NB4 (cell line): ENCODE measurements at regions not wholly inside any gene's neighbourhood (a gene's known extent, or its start where the extent isn't known, plus 50 kb on each side); places are given as distances from the start of the nearest gene placed in this dataset.

Experiments
- DNase-seq: peaks from one replicate; pipeline ENCODE4 v3.0.0; 2010; ENCODE audit warnings: low read depth
- H3K4me3 ChIP-seq: one replicate; pipeline ENCODE4 v1.5.1; 2011; ENCODE audit warnings: mild to moderate bottlenecking, low read depth, low read length, moderate library complexity
- MYC ChIP-seq: IDR thresholded peaks from 2 replicates; pipeline ENCODE4 v1.6.1; 2011; ENCODE audit warnings: low read depth, low read length
- POLR2A ChIP-seq: IDR thresholded peaks from 2 replicates; pipeline ENCODE4 v1.6.1; 2011; ENCODE audit warnings: mild to moderate bottlenecking; ENCODE audit not compliant: insufficient read length; ENCODE audit errors: extremely low read depth
- TF ChIP-seq, protein P1 (sequence below): IDR thresholded peaks from 2 replicates; pipeline ENCODE4 v1.6.1; 2011; ENCODE audit warnings: low read depth, low read length
- TF ChIP-seq, protein P2 (sequence below): IDR thresholded peaks from one replicate; pipeline ENCODE4 v1.5.1; 2012; ENCODE audit warnings: low read depth, low read length

DNA sequence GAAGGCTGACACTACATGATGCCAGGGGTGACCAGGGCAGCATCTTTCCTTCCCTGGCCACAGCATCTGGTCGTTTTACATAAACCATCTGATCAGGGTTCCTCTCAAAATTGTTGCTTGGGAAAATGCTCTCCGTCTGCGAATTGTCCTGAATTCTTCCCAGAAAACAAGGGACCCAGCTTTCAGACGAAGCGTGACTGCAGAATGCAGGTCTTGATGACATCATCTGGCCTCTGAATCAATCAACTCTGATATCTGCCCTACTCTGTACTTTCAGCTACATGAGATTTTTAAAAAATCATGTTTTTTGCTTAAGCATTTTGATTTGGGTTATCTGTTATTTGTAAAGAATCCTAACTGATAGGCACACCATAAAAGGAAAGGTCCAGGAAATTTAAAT, 246.6 kb upstream of the IRS2 start:
- DNase-seq: no peak
- no peak for TF ChIP-seq POLR2A
- TF ChIP-seq, protein P1, sequence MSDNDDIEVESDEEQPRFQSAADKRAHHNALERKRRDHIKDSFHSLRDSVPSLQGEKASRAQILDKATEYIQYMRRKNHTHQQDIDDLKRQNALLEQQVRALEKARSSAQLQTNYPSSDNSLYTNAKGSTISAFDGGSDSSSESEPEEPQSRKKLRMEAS: no peak
- TF ChIP-seq MYC: no peak
- TF ChIP-seq, protein P2, sequence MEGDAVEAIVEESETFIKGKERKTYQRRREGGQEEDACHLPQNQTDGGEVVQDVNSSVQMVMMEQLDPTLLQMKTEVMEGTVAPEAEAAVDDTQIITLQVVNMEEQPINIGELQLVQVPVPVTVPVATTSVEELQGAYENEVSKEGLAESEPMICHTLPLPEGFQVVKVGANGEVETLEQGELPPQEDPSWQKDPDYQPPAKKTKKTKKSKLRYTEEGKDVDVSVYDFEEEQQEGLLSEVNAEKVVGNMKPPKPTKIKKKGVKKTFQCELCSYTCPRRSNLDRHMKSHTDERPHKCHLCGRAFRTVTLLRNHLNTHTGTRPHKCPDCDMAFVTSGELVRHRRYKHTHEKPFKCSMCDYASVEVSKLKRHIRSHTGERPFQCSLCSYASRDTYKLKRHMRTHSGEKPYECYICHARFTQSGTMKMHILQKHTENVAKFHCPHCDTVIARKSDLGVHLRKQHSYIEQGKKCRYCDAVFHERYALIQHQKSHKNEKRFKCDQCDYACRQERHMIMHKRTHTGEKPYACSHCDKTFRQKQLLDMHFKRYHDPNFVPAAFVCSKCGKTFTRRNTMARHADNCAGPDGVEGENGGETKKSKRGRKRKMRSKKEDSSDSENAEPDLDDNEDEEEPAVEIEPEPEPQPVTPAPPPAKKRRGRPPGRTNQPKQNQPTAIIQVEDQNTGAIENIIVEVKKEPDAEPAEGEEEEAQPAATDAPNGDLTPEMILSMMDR: no peak
- no peak overlapping the region for H3K4me3 ChIP-seq

DNA sequence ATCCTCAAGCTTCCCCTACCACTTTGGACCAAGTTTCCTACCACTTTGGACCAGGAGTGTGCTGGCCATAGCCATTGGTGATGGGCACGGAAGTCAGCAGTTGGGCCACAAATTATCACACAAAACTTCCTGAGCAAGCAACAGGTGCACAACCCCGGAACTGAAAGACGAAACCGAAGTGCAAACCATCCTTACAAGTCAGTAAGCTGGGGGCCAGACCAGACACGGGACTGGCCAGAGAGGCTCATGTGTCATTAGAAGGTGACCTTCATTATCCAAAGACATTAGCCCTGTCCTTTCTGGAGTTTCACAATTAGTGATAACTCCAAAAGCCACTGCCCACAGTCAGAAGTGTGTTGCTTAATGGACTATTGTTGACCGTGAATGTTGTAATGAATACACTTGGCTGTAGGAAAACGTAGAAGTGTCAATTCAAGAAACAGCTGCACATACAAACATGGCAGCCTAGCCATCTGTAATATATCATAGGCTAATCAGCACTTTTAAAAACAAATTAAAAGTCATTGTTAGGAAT, 244.1 kb upstream of the IRS2 start:
- DNase-seq: no peak
- H3K4me3 ChIP-seq: no peak overlapping the region
- TF ChIP-seq, protein P1: no peak
- TF ChIP-seq, protein P2: no peak
- TF ChIP-seq MYC: no peak
- no peak for TF ChIP-seq POLR2A

DNA sequence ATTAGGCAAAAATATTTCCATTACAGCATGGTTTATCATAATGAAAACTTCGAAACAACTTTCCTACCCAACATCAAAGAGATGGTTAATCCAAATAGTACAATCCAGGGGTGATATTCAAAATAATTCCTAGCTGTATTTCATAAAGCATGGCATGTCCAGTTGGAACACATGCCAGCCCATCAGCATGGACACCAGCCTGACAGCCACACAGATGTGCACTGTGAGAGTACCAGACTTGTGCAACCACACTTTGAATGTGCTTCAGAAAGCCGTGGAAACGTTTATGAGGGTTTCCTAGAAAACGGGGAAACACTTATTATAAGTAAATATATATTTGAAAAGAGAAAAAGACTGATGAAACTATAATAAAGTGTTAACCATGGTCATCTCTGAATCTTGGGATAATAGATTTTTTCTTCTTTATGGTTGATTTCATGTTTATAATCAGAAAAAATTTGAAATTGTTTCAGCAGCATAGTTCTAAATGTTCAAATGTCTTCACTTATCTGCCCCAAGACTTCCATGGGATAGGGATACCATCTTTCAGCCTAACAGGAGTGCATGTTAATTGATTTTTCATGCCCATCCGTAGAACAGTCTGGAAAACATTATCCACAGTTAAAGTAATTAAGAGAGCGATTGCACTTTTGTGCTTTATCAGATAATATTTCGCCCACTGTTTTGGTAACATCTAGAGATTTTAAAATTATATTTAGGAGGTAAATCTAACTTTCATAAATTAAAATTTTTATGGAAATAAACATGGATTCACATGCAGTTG, 242.6 kb upstream of the IRS2 start:
- H3K4me3 ChIP-seq: no peak overlapping the region
- DNase-seq: no peak
- TF ChIP-seq MYC: no peak
- TF ChIP-seq, protein P2: no peak
- TF ChIP-seq, protein P1: no peak
- TF ChIP-seq POLR2A: no peak

DNA sequence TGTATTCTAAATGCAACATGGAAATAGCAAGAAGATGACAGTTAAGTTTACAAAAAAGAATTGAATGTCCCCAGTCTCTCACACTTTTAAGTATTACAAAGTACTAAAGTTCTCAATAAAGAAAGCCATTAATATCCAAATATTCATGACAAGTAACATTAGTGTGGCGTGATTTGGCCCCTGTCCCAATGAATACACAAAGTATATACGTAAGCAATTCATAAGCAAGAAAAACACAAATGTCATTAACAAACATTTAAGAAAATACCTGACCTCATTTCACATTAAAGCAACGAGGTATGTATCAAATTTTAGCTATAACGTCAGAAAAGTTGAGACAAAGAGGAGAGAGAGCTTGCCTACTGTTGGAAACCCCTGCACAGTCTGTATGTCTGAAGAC, 241.9 kb upstream of the IRS2 start:
- TF ChIP-seq, protein P1: no peak
- TF ChIP-seq, protein P2: no peak
- no peak for TF ChIP-seq MYC
- TF ChIP-seq POLR2A: no peak
- H3K4me3 ChIP-seq: no peak overlapping the region
- DNase-seq: no peak

DNA sequence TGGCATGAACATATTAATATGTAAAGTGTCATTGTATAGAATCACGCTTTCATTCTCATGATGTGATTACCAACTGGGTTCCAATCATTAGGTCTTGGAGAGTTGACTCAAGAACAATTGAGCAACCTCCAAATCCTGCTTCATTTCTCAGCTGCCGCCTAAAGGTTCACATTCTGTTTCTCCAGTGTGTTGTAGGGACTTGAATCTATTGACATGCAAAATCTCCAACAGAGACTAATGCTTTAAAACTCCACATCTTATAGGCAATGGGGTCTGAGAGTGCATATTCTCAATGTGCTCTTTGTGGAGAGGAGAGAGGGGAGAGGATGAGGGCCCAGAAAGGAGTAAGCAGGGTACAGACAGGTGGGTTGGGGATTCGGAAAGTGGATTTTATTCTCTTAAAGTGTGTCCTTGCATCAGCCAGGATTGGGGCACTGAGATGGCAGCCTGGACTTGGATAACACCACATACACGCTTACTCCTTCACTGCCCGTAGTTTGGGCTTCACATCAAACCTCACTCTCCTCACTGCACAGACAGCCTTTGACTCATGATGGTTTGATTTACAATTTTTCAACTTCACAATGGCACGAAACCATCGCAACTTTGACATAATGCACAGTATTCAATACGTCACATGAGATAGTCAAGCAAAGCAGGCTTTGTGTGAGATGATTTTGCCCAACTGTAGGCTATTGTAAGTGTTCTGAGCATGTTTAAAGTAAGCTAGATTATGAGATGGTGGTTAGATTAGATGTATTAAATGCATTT, 241.3 kb upstream of the IRS2 start:
- no peak for DNase-seq
- H3K4me3 ChIP-seq: no peak overlapping the region
- TF ChIP-seq, protein P1: no peak
- TF ChIP-seq MYC (no peak), POLR2A (no peak)
- TF ChIP-seq, protein P2: no peak
